IMR-90 (cell line): ENCODE measurements at regions not wholly inside any gene's neighbourhood (a gene's known extent, or its start where the extent isn't known, plus 50 kb on each side); places are given as distances from the start of the nearest gene placed in this dataset.

Source experiments
- ATAC-seq: fragments of 200-7000 bp; cut with Tn5 transposase; 2 replicates; pipeline ENCODE4 v1.9.1; 2020; ENCODE audit warnings: low read depth, mild to moderate bottlenecking, moderate library complexity
- BruUV-seq: library from RNA; stranded (reverse); fragments of 400-500 nt; replicated peaks from 2 replicates; lab custom pipeline; 2021; lab: Mats Ljungman, UMichigan
- CTCF ChIA-PET: fragments of 300-600 bp; formaldehyde crosslinking; extraction: SDS; loops from one replicate; lab custom pipeline; 2021; ENCODE audit warnings: antibody characterized with exemption; lab: Yijun Ruan, JAX
- POLR2A ChIA-PET: fragments of 300-600 bp; sonication (Branson Sonifier 250); formaldehyde crosslinking; loops from one replicate; lab custom pipeline; 2022; ENCODE audit warnings: antibody characterized with exemption; ENCODE audit not compliant: unreplicated experiment; lab: Charles Lee
- DNase-seq: peaks from one replicate; pipeline ENCODE4 v3.0.0; 2013
- H2AFZ ChIP-seq: replicated peaks from 2 replicates; pipeline ENCODE3; 2013; ENCODE audit warnings: low read length, mild to moderate bottlenecking; ENCODE audit not compliant: poor library complexity
- H2AK5ac ChIP-seq: 2 replicates; pipeline ENCODE4 v1.6.1; 2013; ENCODE audit warnings: low read depth, low read length, inconsistent platforms
- H2AK9ac ChIP-seq: replicated peaks from 2 replicates; pipeline ENCODE3; 2013; ENCODE audit warnings: mild to moderate bottlenecking, low read depth, low read length, moderate library complexity; ENCODE audit not compliant: poor library complexity
- H2BK120ac ChIP-seq: 2 replicates; pipeline ENCODE4 v1.6.1; 2013; ENCODE audit warnings: low read depth, low read length, inconsistent platforms
- H2BK15ac ChIP-seq: 3 replicates; pipeline ENCODE4 v1.6.1; 2013; ENCODE audit warnings: low read depth, low read length, inconsistent platforms
- H2BK20ac ChIP-seq: 2 replicates; pipeline ENCODE4 v1.6.1; 2013; ENCODE audit warnings: low read depth, mild to moderate bottlenecking, inconsistent platforms, low read length, moderate library complexity
- H2BK5ac ChIP-seq: 2 replicates; pipeline ENCODE4 v1.6.1; 2013; ENCODE audit warnings: mild to moderate bottlenecking, low read depth, low read length, inconsistent platforms; ENCODE audit not compliant: poor library complexity, severe bottlenecking
- H3K14ac ChIP-seq: replicated peaks from 2 replicates; pipeline ENCODE4 v1.6.1; 2013; ENCODE audit warnings: low read depth, low read length, inconsistent platforms
- H3K18ac ChIP-seq: 2 replicates; pipeline ENCODE4 v1.6.1; 2013; ENCODE audit warnings: low read depth, low read length, control low read depth
- H3K23ac ChIP-seq: 2 replicates; pipeline ENCODE4 v1.6.1; 2013; ENCODE audit warnings: low read depth, low read length, inconsistent platforms
- H3K27ac ChIP-seq: 2 replicates; pipeline ENCODE4 v1.5.1; 2013; ENCODE audit warnings: mild to moderate bottlenecking, control low read depth, low read length; ENCODE audit not compliant: insufficient read depth
- H3K27me3 ChIP-seq: 2 replicates; pipeline ENCODE4 v1.6.1; 2013; ENCODE audit warnings: low read length; ENCODE audit not compliant: control insufficient read depth, insufficient read depth
- H3K36me3 ChIP-seq: 2 replicates; pipeline ENCODE4 v1.6.1; 2013; ENCODE audit warnings: low read length, mixed read lengths; ENCODE audit not compliant: control insufficient read depth, insufficient read depth
- H3K4ac ChIP-seq: 2 replicates; pipeline ENCODE4 v1.6.1; 2013; ENCODE audit warnings: low read depth, low read length, inconsistent platforms
- H3K4me1 ChIP-seq: 2 replicates; pipeline ENCODE4 v1.6.1; 2013; ENCODE audit warnings: low read length, mixed read lengths; ENCODE audit not compliant: control insufficient read depth, insufficient read depth
- H3K4me2 ChIP-seq: 2 replicates; pipeline ENCODE4 v1.6.1; 2013; ENCODE audit warnings: low read depth, mild to moderate bottlenecking, control low read depth, low read length, moderate library complexity
- H3K4me3 ChIP-seq: 2 replicates; pipeline ENCODE4 v1.5.1; 2013; ENCODE audit warnings: low read depth, mild to moderate bottlenecking, control low read depth, low read length, moderate library complexity; ENCODE audit not compliant: insufficient read depth
- H3K56ac ChIP-seq: 2 replicates; pipeline ENCODE4 v1.6.1; 2013; ENCODE audit warnings: low read length, inconsistent platforms; ENCODE audit not compliant: insufficient read depth; ENCODE audit errors: extremely low read depth
- H3K79me1 ChIP-seq, 2 experiments: 2 replicates each; pipeline ENCODE4 v1.6.1; 2013; ENCODE audit warnings: low read length in 2 of 2, inconsistent platforms in 1 of 2, low read depth in 1 of 2
- H3K9ac ChIP-seq: 2 replicates; pipeline ENCODE4 v1.6.1; 2013; ENCODE audit warnings: low read depth, low read length, control low read depth
- H3K9me1 ChIP-seq: 2 replicates; pipeline ENCODE4 v1.6.1; 2013; ENCODE audit warnings: low read length, inconsistent platforms; ENCODE audit not compliant: insufficient read depth
- H3K9me3 ChIP-seq: 2 replicates; pipeline ENCODE4 v1.6.1; 2013; ENCODE audit warnings: low read length; ENCODE audit not compliant: control insufficient read depth, insufficient read depth
- H4K20me1 ChIP-seq: 2 replicates; pipeline ENCODE4 v1.6.1; 2013; ENCODE audit warnings: low read length, inconsistent platforms; ENCODE audit not compliant: insufficient read depth
- H4K5ac ChIP-seq: 2 replicates; pipeline ENCODE4 v1.6.1; 2013; ENCODE audit warnings: mild to moderate bottlenecking, low read depth, low read length, control low read depth
- H4K8ac ChIP-seq, 2 experiments: 2 replicates each; pipeline ENCODE4 v1.6.1; 2013; ENCODE audit warnings: low read depth in 2 of 2, low read length in 2 of 2, control low read depth in 1 of 2, inconsistent platforms in 1 of 2
- H4K91ac ChIP-seq: 2 replicates; pipeline ENCODE4 v1.6.1; 2013; ENCODE audit warnings: low read depth, low read length, inconsistent platforms; ENCODE audit not compliant: insufficient read depth
- BHLHE40 ChIP-seq: fragments of 150-350 bp; IDR thresholded peaks from 2 replicates; pipeline ENCODE4 v1.6.1; 2016; ENCODE audit warnings: mild to moderate bottlenecking, low read depth, low read length
- CEBPB ChIP-seq: IDR thresholded peaks from 2 replicates; pipeline ENCODE4 v1.6.1; 2012; ENCODE audit warnings: low read depth, low read length, improper control_type of control experiment
- CHD1 ChIP-seq: IDR thresholded peaks from 2 replicates; pipeline ENCODE4 v1.6.1; 2012; ENCODE audit warnings: low read depth, low read length, improper control_type of control experiment
- FOS ChIP-seq: fragments of 150-350 bp; IDR thresholded peaks from 2 replicates; pipeline ENCODE4 v1.6.1; 2016; ENCODE audit warnings: low read depth, low read length
- MAFK ChIP-seq: IDR thresholded peaks from 2 replicates; pipeline ENCODE4 v1.6.1; 2012; ENCODE audit warnings: low read depth, low read length, improper control_type of control experiment
- MAZ ChIP-seq: IDR thresholded peaks from 2 replicates; pipeline ENCODE4 v1.6.1; 2012; ENCODE audit warnings: low read depth, mild to moderate bottlenecking, low read length, improper control_type of control experiment, moderate library complexity, borderline replicate concordance
- MXI1 ChIP-seq: IDR thresholded peaks from 2 replicates; pipeline ENCODE4 v1.6.1; 2012; ENCODE audit warnings: low read depth, mild to moderate bottlenecking, low read length, moderate library complexity, borderline replicate concordance
- NFE2L2 ChIP-seq: fragments of 150-350 bp; IDR thresholded peaks from 2 replicates; pipeline ENCODE4 v1.6.1; 2016; ENCODE audit warnings: low read depth, mild to moderate bottlenecking, low read length
- POLR2A ChIP-seq: IDR thresholded peaks from 2 replicates; pipeline ENCODE4 v1.6.1; 2012; ENCODE audit warnings: mild to moderate bottlenecking, low read depth, low read length
- RAD21 ChIP-seq: IDR thresholded peaks from 2 replicates; pipeline ENCODE4 v1.6.1; 2012; ENCODE audit warnings: low read length, improper control_type of control experiment
- RCOR1 ChIP-seq: IDR thresholded peaks from 2 replicates; pipeline ENCODE4 v1.6.1; 2012; ENCODE audit warnings: mild to moderate bottlenecking, low read length, improper control_type of control experiment; ENCODE audit not compliant: insufficient replicate concordance
- RFX5 ChIP-seq: IDR thresholded peaks from 2 replicates; pipeline ENCODE4 v1.8.0; 2012; ENCODE audit warnings: low read depth, mild to moderate bottlenecking, low read length, moderate library complexity
- SMC3 ChIP-seq: fragments of 150-350 bp; IDR thresholded peaks from 2 replicates; pipeline ENCODE4 v1.6.1; 2016; ENCODE audit warnings: low read depth, mild to moderate bottlenecking, antibody characterized with exemption, low read length, moderate library complexity
- WGBS, 2 experiments: methylation state at CpG; one replicate each; pipeline versions ENCODE4 v1.1.5 to v1.1.7; 2013; ENCODE audit warnings: missing lambda C conversion rate in 2 of 2; ENCODE audit not compliant: insufficient read length in 1 of 2; ENCODE audit errors: extremely low coverage in 2 of 2; 5-methylcytosine and 5-hydroxymethylcytosine counted together
- dilution Hi-C: fragments of 300-500 bp; cut with HindIII; formaldehyde crosslinking; loops from one replicate; pipeline ENCODE4 v1.14.3; 2018; ENCODE audit warnings: low sequenced_read_pairs; ENCODE audit not compliant: unreplicated experiment
- in situ Hi-C: fragments of 300-500 bp; cut with MboI; formaldehyde crosslinking; loops from 3 replicates; pipeline ENCODE4 v1.14.3; 2019; ENCODE audit warnings: low sequenced_read_pairs, inconsistent platforms, mixed read lengths
- intact Hi-C: fragments of 100-400 bp; cut with micrococcal nuclease; formaldehyde crosslinking; loops from 2 replicates; pipeline ENCODE4 v1.10.0; 2022
- TF ChIP-seq, protein P1 (sequence below): fragments of 150-350 bp; IDR thresholded peaks from 2 replicates; pipeline ENCODE4 v1.6.1; 2017; ENCODE audit warnings: mild to moderate bottlenecking, antibody characterized with exemption, low read length, low read depth
- TF ChIP-seq, protein P2 (sequence below): conservative IDR thresholded peaks from 2 replicates; pipeline ENCODE4 v1.5.1; 2012; ENCODE audit warnings: mild to moderate bottlenecking, low read depth, low read length, improper control_type of control experiment
- TF ChIP-seq, protein P3 (sequence below): fragments of 150-350 bp; IDR thresholded peaks from 2 replicates; pipeline ENCODE4 v1.6.1; 2016; ENCODE audit warnings: low read depth, mild to moderate bottlenecking, low read length, moderate library complexity, borderline replicate concordance

DNA sequence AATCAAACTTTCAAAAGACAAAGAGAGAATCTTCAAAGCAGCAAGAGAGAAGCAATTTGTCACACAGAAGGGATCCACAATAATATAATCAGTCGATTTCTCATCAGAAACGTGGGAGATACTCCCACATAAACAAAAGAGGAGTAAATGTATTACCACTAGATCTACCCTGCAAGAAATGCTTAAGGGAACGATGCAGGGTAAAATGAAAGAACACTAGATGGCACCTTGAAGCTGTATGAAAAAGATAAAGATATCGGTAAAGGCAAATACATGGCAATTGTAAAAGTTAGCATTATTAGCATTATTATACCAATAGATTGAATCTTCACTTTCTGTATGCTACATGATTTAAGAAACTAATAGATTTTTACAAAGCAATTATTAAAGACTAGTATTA, 677.0 kb downstream of the SUCLG1 start:
- no peaks in the 10 kb centered on the region for H3K27me3 ChIP-seq
- BruUV-seq = no TSS peak
- H4K8ac ChIP-seq = no peak overlapping the region
- H3K4me3 ChIP-seq = no peak overlapping the region
- POLR2A ChIA-PET = no interaction called here
- no peaks in the 10 kb centered on the region for H3K36me3 ChIP-seq
- no peak overlapping the region for H3K23ac ChIP-seq
- in situ Hi-C loops = no loop called here
- H4K20me1 ChIP-seq = no peaks in the 10 kb centered on the region
- DNase-seq (no peak), ATAC-seq (no peak)
- H4K5ac ChIP-seq = no peak overlapping the region
- no peaks in the 10 kb centered on the region for H3K9me1 ChIP-seq
- H2AFZ ChIP-seq = no peak overlapping the region
- no peak overlapping the region for H3K18ac ChIP-seq
- H3K79me1 ChIP-seq = no peaks in the 10 kb centered on the region
- H3K4ac ChIP-seq = no peak overlapping the region
- no peak overlapping the region for H3K14ac ChIP-seq
- H2AK9ac ChIP-seq = no peak overlapping the region
- no peak overlapping the region for H4K91ac ChIP-seq
- no peak overlapping the region for H2BK20ac ChIP-seq
- no peak overlapping the region for H3K56ac ChIP-seq
- TF ChIP-seq, protein P1, sequence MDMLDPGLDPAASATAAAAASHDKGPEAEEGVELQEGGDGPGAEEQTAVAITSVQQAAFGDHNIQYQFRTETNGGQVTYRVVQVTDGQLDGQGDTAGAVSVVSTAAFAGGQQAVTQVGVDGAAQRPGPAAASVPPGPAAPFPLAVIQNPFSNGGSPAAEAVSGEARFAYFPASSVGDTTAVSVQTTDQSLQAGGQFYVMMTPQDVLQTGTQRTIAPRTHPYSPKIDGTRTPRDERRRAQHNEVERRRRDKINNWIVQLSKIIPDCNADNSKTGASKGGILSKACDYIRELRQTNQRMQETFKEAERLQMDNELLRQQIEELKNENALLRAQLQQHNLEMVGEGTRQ = no peak
- TF ChIP-seq NFE2L2 (no peak), BHLHE40 (no peak), MAFK (no peak), CHD1 (no peak), SMC3 (no peak), RFX5 (no peak), MXI1 (no peak), POLR2A (no peak), MAZ (no peak), CEBPB (no peak), RCOR1 (no peak), FOS (no peak), RAD21 (no peak)
- TF ChIP-seq, protein P2, sequence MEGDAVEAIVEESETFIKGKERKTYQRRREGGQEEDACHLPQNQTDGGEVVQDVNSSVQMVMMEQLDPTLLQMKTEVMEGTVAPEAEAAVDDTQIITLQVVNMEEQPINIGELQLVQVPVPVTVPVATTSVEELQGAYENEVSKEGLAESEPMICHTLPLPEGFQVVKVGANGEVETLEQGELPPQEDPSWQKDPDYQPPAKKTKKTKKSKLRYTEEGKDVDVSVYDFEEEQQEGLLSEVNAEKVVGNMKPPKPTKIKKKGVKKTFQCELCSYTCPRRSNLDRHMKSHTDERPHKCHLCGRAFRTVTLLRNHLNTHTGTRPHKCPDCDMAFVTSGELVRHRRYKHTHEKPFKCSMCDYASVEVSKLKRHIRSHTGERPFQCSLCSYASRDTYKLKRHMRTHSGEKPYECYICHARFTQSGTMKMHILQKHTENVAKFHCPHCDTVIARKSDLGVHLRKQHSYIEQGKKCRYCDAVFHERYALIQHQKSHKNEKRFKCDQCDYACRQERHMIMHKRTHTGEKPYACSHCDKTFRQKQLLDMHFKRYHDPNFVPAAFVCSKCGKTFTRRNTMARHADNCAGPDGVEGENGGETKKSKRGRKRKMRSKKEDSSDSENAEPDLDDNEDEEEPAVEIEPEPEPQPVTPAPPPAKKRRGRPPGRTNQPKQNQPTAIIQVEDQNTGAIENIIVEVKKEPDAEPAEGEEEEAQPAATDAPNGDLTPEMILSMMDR = no peak
- TF ChIP-seq, protein P3, sequence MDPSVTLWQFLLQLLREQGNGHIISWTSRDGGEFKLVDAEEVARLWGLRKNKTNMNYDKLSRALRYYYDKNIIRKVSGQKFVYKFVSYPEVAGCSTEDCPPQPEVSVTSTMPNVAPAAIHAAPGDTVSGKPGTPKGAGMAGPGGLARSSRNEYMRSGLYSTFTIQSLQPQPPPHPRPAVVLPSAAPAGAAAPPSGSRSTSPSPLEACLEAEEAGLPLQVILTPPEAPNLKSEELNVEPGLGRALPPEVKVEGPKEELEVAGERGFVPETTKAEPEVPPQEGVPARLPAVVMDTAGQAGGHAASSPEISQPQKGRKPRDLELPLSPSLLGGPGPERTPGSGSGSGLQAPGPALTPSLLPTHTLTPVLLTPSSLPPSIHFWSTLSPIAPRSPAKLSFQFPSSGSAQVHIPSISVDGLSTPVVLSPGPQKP = no peak
- no peaks in the 10 kb centered on the region for H3K4me1 ChIP-seq
- CTCF ChIA-PET = no interaction called here
- no peak overlapping the region for H2BK5ac ChIP-seq
- H2AK5ac ChIP-seq = no peak overlapping the region
- no peak overlapping the region for H2BK120ac ChIP-seq
- H3K9ac ChIP-seq = no peak overlapping the region
- dilution Hi-C loops = no loop called here
- WGBS, 2 experiments = no CpG with 5 or more reads among the region's 4 CpGs
- no peak overlapping the region for H3K4me2 ChIP-seq
- no peak overlapping the region for H2BK15ac ChIP-seq
- intact Hi-C loops = no loop called here
- 0 out of 2 replicates have a peak, but pooled peaks cover 2% of the 10 kb centered on the region for H3K9me3 ChIP-seq
- H3K27ac ChIP-seq = no peak overlapping the region
